Mesendoderm (in vitro differentiated cells): ENCODE measurements at regions not wholly inside any gene's neighbourhood (a gene's known extent, or its start where the extent isn't known, plus 50 kb on each side); places are given as distances from the start of the nearest gene placed in this dataset.

ENCODE experiments used
- DNase-seq: peaks from one replicate; pipeline ENCODE4 v3.0.0; 2013
- H2AK5ac ChIP-seq: 2 replicates; pipeline ENCODE4 v1.6.1; 2013; ENCODE audit warnings: low read length, inconsistent platforms
- H2BK120ac ChIP-seq: 2 replicates; pipeline ENCODE4 v1.6.1; 2013; ENCODE audit warnings: low read depth, mild to moderate bottlenecking, low read length, moderate library complexity, mixed read lengths
- H2BK15ac ChIP-seq: replicated peaks from 2 replicates; pipeline ENCODE4 v1.6.1; 2013; ENCODE audit warnings: low read depth, mild to moderate bottlenecking, moderate library complexity
- H2BK5ac ChIP-seq: 2 replicates; pipeline ENCODE4 v1.6.1; 2013; ENCODE audit warnings: low read length, inconsistent platforms
- H3K18ac ChIP-seq: 2 replicates; pipeline ENCODE4 v1.6.1; 2013; ENCODE audit warnings: mild to moderate bottlenecking, low read length, mixed read lengths
- H3K23ac ChIP-seq: one replicate; pipeline ENCODE4 v1.6.1; 2013; ENCODE audit warnings: low read length
- H3K27ac ChIP-seq: 2 replicates; pipeline ENCODE4 v1.5.1; 2013; ENCODE audit warnings: low read depth, mild to moderate bottlenecking, inconsistent platforms, low read length, moderate library complexity
- H3K27me3 ChIP-seq: 2 replicates; pipeline ENCODE4 v1.6.1; 2013; ENCODE audit warnings: low read length, control low read depth, mild to moderate bottlenecking, inconsistent platforms; ENCODE audit not compliant: insufficient read depth, poor library complexity
- H3K36me3 ChIP-seq: 2 replicates; pipeline ENCODE4 v1.6.1; 2013; ENCODE audit warnings: low read length, inconsistent platforms; ENCODE audit not compliant: control insufficient read depth, insufficient read depth
- H3K4ac ChIP-seq: one replicate; pipeline ENCODE4 v1.6.1; 2013; ENCODE audit warnings: low read depth, mild to moderate bottlenecking, low read length, moderate library complexity
- H3K4me1 ChIP-seq: 2 replicates; pipeline ENCODE4 v1.6.1; 2013; ENCODE audit warnings: low read depth, low read length, inconsistent platforms; ENCODE audit not compliant: control insufficient read depth
- H3K4me2 ChIP-seq: 2 replicates; pipeline ENCODE4 v1.6.1; 2013; ENCODE audit warnings: low read length
- H3K4me3 ChIP-seq: 2 replicates; pipeline ENCODE4 v1.5.1; 2013; ENCODE audit warnings: mild to moderate bottlenecking, low read length
- H3K56ac ChIP-seq: one replicate; pipeline ENCODE4 v1.6.1; 2013; ENCODE audit warnings: low read length
- H3K79me1 ChIP-seq: 2 replicates; pipeline ENCODE4 v1.6.1; 2013; ENCODE audit warnings: low read length, inconsistent platforms
- H3K79me2 ChIP-seq: 2 replicates; pipeline ENCODE4 v1.6.1; 2013; ENCODE audit warnings: mild to moderate bottlenecking, low read length; ENCODE audit not compliant: control insufficient read depth, insufficient read depth
- H3K9ac ChIP-seq: 2 replicates; pipeline ENCODE4 v1.6.1; 2013; ENCODE audit warnings: low read length, inconsistent platforms
- H4K5ac ChIP-seq: one replicate; pipeline ENCODE4 v1.6.1; 2013; ENCODE audit warnings: low read length
- H4K8ac ChIP-seq: one replicate; pipeline ENCODE4 v1.6.1; 2013; ENCODE audit warnings: low read depth, mild to moderate bottlenecking, control low read depth, low read length, moderate library complexity
- WGBS: extraction: QIAGEN DNeasy Blood & Tissue Kit; methylation state at CpG from one replicate; pipeline ENCODE4 v1.1.7; 2013; ENCODE audit warnings: low lambda C conversion rate, missing lambda C conversion rate; ENCODE audit not compliant: insufficient coverage; ENCODE audit errors: extremely low coverage; 5-methylcytosine and 5-hydroxymethylcytosine counted together

DNA sequence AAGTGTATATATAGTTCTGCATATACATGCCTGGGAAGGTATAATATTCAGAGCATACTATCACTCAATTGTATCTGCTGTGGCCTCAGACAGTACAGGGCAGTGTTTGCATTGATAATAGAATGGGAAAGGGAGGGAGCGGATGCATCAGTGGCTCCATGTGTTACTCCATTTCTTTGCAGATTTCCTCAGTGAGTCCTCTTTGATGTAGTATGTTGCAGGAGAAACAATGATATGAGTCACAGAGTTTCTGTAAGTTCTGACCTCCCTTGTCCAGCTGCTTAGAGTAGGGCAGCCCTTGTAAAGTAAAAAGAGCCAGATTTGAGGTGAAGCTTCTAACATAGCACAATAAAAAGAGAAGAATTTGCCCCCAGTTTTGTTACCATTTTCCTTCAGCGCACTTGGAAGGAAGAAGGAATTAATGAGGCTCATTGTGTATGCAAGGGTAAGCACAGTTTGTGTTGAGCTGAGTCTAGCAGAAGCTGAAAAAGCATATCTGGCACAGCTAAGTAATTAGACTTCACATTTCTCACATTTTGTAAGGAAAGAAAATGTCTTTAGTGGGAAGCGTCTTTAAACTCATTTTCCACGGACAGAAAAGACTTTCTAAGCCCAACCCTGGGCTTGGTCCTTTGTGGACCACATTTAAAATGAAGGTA is 555.8 kb upstream of the IL12A start:
- no peak overlapping the region for H3K4me3 ChIP-seq
- H3K36me3 ChIP-seq, result no peaks in the 10 kb centered on the region
- H3K18ac ChIP-seq, result no peak overlapping the region
- H3K4me2 ChIP-seq, result no peak overlapping the region
- DNase-seq, result no peak
- H2BK120ac ChIP-seq, result no peak overlapping the region
- no peak overlapping the region for H4K5ac ChIP-seq
- WGBS, result no CpG with 5 or more reads among the region's 4 CpGs
- no peak overlapping the region for H2BK5ac ChIP-seq
- no peaks in the 10 kb centered on the region for H3K27me3 ChIP-seq
- H3K56ac ChIP-seq, result no peak overlapping the region
- H3K79me1 ChIP-seq, result no peaks in the 10 kb centered on the region
- H3K23ac ChIP-seq, result no peak overlapping the region
- H2BK15ac ChIP-seq, result no peak overlapping the region
- no peak overlapping the region for H4K8ac ChIP-seq
- no peak overlapping the region for H3K27ac ChIP-seq
- no peak overlapping the region for H3K9ac ChIP-seq
- no peaks in the 10 kb centered on the region for H3K79me2 ChIP-seq
- no peaks in the 10 kb centered on the region for H3K4me1 ChIP-seq
- H3K4ac ChIP-seq, result no peak overlapping the region
- no peak overlapping the region for H2AK5ac ChIP-seq

DNA sequence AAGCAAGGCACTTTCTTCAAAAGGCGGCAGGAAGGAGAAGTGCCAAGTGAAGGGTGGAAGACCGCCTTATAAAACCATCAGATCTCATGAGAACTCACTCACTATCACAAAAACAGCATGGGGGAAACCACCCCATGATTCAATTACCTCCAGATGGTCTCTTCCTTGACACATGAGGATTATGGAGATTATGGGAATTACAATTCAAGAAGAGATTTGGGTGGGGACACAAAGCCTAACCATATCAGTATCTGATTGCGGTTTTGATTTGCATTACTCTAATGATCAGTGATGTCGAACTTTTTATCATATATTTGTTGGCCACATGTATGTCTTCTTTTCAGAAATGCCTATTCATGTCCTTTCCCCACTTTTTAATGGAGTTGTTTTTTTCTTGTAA is 549.3 kb upstream of the IL12A start:
- no CpG with 5 or more reads among the region's 4 CpGs for whole genome bisulfite sequencing
- no peaks in the 10 kb centered on the region for H3K79me2 ChIP-seq
- DNase-seq, result peak; percentile 35
- H3K79me1 ChIP-seq, result no peaks in the 10 kb centered on the region
- no peaks in the 10 kb centered on the region for H3K36me3 ChIP-seq
- no peak overlapping the region for H3K4me3 ChIP-seq
- no peak overlapping the region for H2BK5ac ChIP-seq
- H3K23ac ChIP-seq, result no peak overlapping the region
- no peak overlapping the region for H4K8ac ChIP-seq
- no peak overlapping the region for H4K5ac ChIP-seq
- H3K56ac ChIP-seq, result no peak overlapping the region
- no peak overlapping the region for H3K4ac ChIP-seq
- no peaks in the 10 kb centered on the region for H3K27me3 ChIP-seq
- H2BK15ac ChIP-seq, result no peak overlapping the region
- no peak overlapping the region for H3K4me2 ChIP-seq
- H3K18ac ChIP-seq, result no peak overlapping the region
- no peak overlapping the region for H3K9ac ChIP-seq
- no peak overlapping the region for H2BK120ac ChIP-seq
- no peak overlapping the region for H2AK5ac ChIP-seq
- H3K27ac ChIP-seq, result no peak overlapping the region
- no peaks in the 10 kb centered on the region for H3K4me1 ChIP-seq

DNA sequence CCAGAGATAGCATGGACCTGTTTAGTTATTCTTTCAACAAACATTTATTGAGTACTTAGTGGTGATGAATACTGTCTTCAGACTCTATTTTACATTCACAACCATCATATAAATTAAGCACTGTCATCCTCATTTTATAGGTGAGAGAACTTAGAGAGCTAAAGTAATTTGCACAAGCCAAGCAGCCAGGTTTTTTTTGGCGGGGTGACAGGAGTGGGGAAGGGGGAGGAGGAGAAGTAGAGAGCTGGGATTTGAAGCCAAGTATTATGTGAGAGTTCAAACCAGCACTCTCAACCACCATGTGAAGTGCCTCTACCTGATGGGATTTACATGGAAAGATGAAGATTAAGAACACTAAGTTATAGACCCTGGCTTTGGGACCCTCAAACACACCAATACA is 547.4 kb upstream of the IL12A start:
- no peak overlapping the region for H3K9ac ChIP-seq
- no peaks in the 10 kb centered on the region for H3K79me1 ChIP-seq
- H4K5ac ChIP-seq, result no peak overlapping the region
- H3K27ac ChIP-seq, result no peak overlapping the region
- no peak overlapping the region for H2BK5ac ChIP-seq
- no peaks in the 10 kb centered on the region for H3K36me3 ChIP-seq
- no peak overlapping the region for H4K8ac ChIP-seq
- no peak overlapping the region for H2BK15ac ChIP-seq
- H3K27me3 ChIP-seq, result no peaks in the 10 kb centered on the region
- H3K4me1 ChIP-seq, result no peaks in the 10 kb centered on the region
- WGBS, result no CpG with 5 or more reads among the region's 1 CpG
- no peaks in the 10 kb centered on the region for H3K79me2 ChIP-seq
- no peak overlapping the region for H2AK5ac ChIP-seq
- no peak overlapping the region for H3K4me2 ChIP-seq
- H3K4ac ChIP-seq, result no peak overlapping the region
- H3K18ac ChIP-seq, result no peak overlapping the region
- no peak overlapping the region for H3K4me3 ChIP-seq
- DNase-seq, result no peak
- no peak overlapping the region for H3K23ac ChIP-seq
- no peak overlapping the region for H3K56ac ChIP-seq
- H2BK120ac ChIP-seq, result no peak overlapping the region

DNA sequence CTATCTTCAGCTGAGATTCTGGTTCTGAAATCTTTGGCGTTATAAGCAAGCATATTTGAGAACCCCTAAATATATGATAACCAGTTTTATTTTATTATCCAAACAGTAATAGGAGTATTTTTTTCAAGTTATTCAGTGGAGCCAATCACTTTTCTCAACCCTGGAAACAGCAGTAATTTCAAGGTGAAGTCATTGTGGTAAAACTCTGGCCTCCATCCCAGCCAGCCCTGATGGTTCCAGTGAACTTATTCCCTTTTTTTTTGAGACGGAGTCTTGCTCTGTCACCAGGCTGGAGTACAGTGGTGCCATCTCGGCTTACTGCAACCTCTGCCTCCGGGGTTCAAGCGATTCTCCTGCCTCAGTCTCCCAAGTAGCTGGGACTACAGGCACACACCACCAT is 545.4 kb upstream of the IL12A start:
- H3K27ac ChIP-seq, result no peak overlapping the region
- no CpG with 5 or more reads among the region's 5 CpGs for WGBS

DNA sequence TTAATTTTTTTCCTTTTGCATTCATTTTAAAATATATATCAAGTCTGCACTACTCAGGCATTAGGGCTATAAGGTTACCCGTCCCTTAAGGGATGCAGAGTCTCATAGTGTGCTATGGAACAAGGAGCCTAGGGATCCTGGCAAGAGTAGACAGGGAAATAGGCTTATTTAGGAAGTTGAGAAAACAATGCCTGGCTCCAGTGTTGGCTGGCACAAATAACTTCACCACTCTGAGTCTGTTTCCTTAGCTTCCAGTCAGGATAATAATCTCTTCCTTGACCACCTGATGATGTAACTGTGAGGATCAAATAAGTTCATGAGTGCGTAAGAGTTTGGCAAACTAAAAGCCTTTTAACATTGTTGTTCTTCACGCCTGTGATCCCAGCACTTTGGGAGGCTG is 540.8 kb upstream of the IL12A start:
- H3K4ac ChIP-seq, result no peak overlapping the region
- H3K27ac ChIP-seq, result no peak overlapping the region
- H3K23ac ChIP-seq, result no peak overlapping the region
- H3K18ac ChIP-seq, result no peak overlapping the region
- H3K4me1 ChIP-seq, result no peaks in the 10 kb centered on the region
- no peak for DNase-seq
- H3K4me2 ChIP-seq, result no peak overlapping the region
- H4K5ac ChIP-seq, result no peak overlapping the region
- H3K9ac ChIP-seq, result no peak overlapping the region
- H4K8ac ChIP-seq, result no peak overlapping the region
- H3K79me2 ChIP-seq, result no peaks in the 10 kb centered on the region
- H3K56ac ChIP-seq, result no peak overlapping the region
- no peak overlapping the region for H2BK5ac ChIP-seq
- no CpG with 5 or more reads among the region's 3 CpGs for WGBS
- no peak overlapping the region for H3K4me3 ChIP-seq
- H3K79me1 ChIP-seq, result no peaks in the 10 kb centered on the region
- no peak overlapping the region for H2BK15ac ChIP-seq
- H2AK5ac ChIP-seq, result no peak overlapping the region
- H2BK120ac ChIP-seq, result no peak overlapping the region
- no peaks in the 10 kb centered on the region for H3K36me3 ChIP-seq
- no peaks in the 10 kb centered on the region for H3K27me3 ChIP-seq

More for the DNA sequence above, 545.4 kb upstream of the IL12A start:
- Histone ChIP-seq H2BK5ac (no peak overlapping the region), H3K79me2 (no peaks in the 10 kb centered on the region), H4K5ac (no peak overlapping the region), H3K79me1 (no peaks in the 10 kb centered on the region), H3K4me2 (no peak overlapping the region), H3K27me3 (no peaks in the 10 kb centered on the region), H3K4me3 (no peak overlapping the region), H2BK120ac (no peak overlapping the region), H3K36me3 (no peaks in the 10 kb centered on the region), H2BK15ac (no peak overlapping the region), H3K9ac (no peak overlapping the region), H3K56ac (no peak overlapping the region), H3K23ac (no peak overlapping the region), H2AK5ac (no peak overlapping the region), H3K18ac (no peak overlapping the region), H3K4me1 (no peaks in the 10 kb centered on the region), H3K4ac (no peak overlapping the region), H4K8ac (no peak overlapping the region)
- DNase-seq, result no peak

DNA sequence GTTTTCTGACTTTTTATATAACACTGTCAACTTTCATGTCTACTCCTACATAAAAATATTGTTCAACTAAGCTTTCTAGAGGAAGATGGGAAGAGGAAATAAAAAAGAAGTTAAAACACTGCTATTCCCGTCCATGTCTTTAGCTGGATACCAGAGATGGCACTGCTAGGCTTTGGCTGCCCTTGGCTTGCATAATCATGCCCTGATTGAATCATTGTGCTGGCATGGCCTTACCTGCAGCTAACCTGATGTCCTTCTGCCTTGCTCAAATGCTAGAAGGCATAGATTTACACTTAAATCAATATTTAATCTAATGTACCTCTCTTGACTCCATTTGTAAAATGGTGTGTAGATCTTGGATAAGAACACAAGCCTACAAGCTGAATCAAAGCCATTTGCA is 539.7 kb upstream of the IL12A start:
- Histone ChIP-seq H3K4me3 (no peak overlapping the region), H3K9ac (no peak overlapping the region), H2BK15ac (no peak overlapping the region), H3K27ac (no peak overlapping the region), H3K79me2 (no peaks in the 10 kb centered on the region), H4K5ac (no peak overlapping the region), H4K8ac (no peak overlapping the region), H3K18ac (no peak overlapping the region), H3K23ac (no peak overlapping the region), H3K4ac (no peak overlapping the region), H2BK5ac (no peak overlapping the region), H3K56ac (no peak overlapping the region), H3K4me2 (no peak overlapping the region), H3K27me3 (no peaks in the 10 kb centered on the region), H3K79me1 (no peaks in the 10 kb centered on the region), H2BK120ac (no peak overlapping the region), H3K4me1 (no peaks in the 10 kb centered on the region), H2AK5ac (no peak overlapping the region), H3K36me3 (no peaks in the 10 kb centered on the region)
- no CpG with 5 or more reads among the region's 1 CpG for WGBS
- no peak for DNase-seq
